GM23248 (cell line): ENCODE measurements at regions not wholly inside any gene's neighbourhood (a gene's known extent, or its start where the extent isn't known, plus 50 kb on each side); places are given as distances from the start of the nearest gene placed in this dataset.

Experiments used
- DNase-seq: peaks from one replicate; pipeline ENCODE4 v3.0.0-alpha.2; 2015
- H2AFZ ChIP-seq: fragments of 200-600 bp; sonication (generic); 2 replicates; pipeline ENCODE4 v1.6.1; 2016; ENCODE audit warnings: antibody characterized with exemption
- H3F3A ChIP-seq: fragments of 200-600 bp; sonication (generic); 2 replicates; pipeline ENCODE4 v1.6.1; 2016; ENCODE audit warnings: mild to moderate bottlenecking, antibody characterized with exemption, mixed run types; ENCODE audit not compliant: insufficient read depth
- H3K27ac ChIP-seq: fragments of 200-600 bp; sonication (generic); 2 replicates; pipeline ENCODE4 v1.5.1; 2016; ENCODE audit warnings: mild to moderate bottlenecking
- H3K27me3 ChIP-seq: fragments of 200-600 bp; sonication (generic); replicated peaks from 2 replicates; pipeline ENCODE4 v1.6.1; 2016; ENCODE audit warnings: mild to moderate bottlenecking; ENCODE audit not compliant: insufficient read depth
- H3K36me3 ChIP-seq: fragments of 200-600 bp; sonication (generic); 2 replicates; pipeline ENCODE4 v1.6.1; 2016; ENCODE audit warnings: low read depth, mild to moderate bottlenecking
- H3K4me1 ChIP-seq: fragments of 200-600 bp; sonication (generic); 2 replicates; pipeline ENCODE4 v1.6.1; 2016; ENCODE audit warnings: mild to moderate bottlenecking; ENCODE audit not compliant: insufficient read depth
- H3K4me2 ChIP-seq: fragments of 200-600 bp; sonication (generic); one replicate; pipeline ENCODE4 v1.6.1; 2016; ENCODE audit warnings: mild to moderate bottlenecking; ENCODE audit not compliant: unreplicated experiment
- H3K4me3 ChIP-seq: fragments of 200-600 bp; sonication (generic); 2 replicates; pipeline ENCODE4 v1.5.1; 2016; ENCODE audit warnings: mild to moderate bottlenecking
- H3K79me2 ChIP-seq: fragments of 200-600 bp; sonication (generic); 2 replicates; pipeline ENCODE4 v1.6.1; 2016; ENCODE audit warnings: mild to moderate bottlenecking; ENCODE audit not compliant: insufficient read depth
- H3K9ac ChIP-seq: fragments of 200-600 bp; sonication (generic); 2 replicates; pipeline ENCODE4 v1.6.1; 2016; ENCODE audit warnings: mild to moderate bottlenecking
- H3K9me2 ChIP-seq: fragments of 200-600 bp; sonication (generic); 2 replicates; pipeline ENCODE4 v1.6.1; 2016; ENCODE audit warnings: mixed run types, mild to moderate bottlenecking, moderate library complexity; ENCODE audit not compliant: insufficient read depth
- H3K9me3 ChIP-seq: fragments of 200-600 bp; sonication (generic); one replicate; pipeline ENCODE4 v1.6.1; 2017; ENCODE audit warnings: low read depth
- H4K20me1 ChIP-seq: fragments of 200-600 bp; sonication (generic); 2 replicates; pipeline ENCODE4 v1.6.0; 2016; ENCODE audit not compliant: insufficient read depth
- EZH2 ChIP-seq: fragments of 200-600 bp; sonication (generic); IDR thresholded peaks from 2 replicates; pipeline ENCODE4 v1.6.1; 2018; ENCODE audit warnings: antibody characterized with exemption, mild to moderate bottlenecking; ENCODE audit not compliant: insufficient read depth, poor library complexity, severe bottlenecking
- EZH2phosphoT487 ChIP-seq: fragments of 200-600 bp; sonication (generic); IDR thresholded peaks from 2 replicates; pipeline ENCODE4 v1.6.1; 2018; ENCODE audit warnings: antibody characterized with exemption, moderate library complexity, mild to moderate bottlenecking, low read depth; ENCODE audit not compliant: insufficient read depth
- WGBS, 2 experiments: methylation state at CpG; one replicate each; pipeline ENCODE4 v1.1.6; 2015 to 2017; ENCODE audit warnings: low lambda C conversion rate in 2 of 2, low coverage in 1 of 2; ENCODE audit errors: missing lambda C conversion rate in 2 of 2; 5-methylcytosine and 5-hydroxymethylcytosine counted together
- in situ Hi-C: fragments of 300-500 bp; cut with MboI; formaldehyde crosslinking; loops from 2 replicates; pipeline ENCODE4 v1.15.0; 2020

- H4K20me1 ChIP-seq, result no peaks in the 10 kb centered on the region
- H3K4me3 ChIP-seq, result no peak overlapping the region
- no peaks in the 10 kb centered on the region for H3K36me3 ChIP-seq
- no peaks in the 10 kb centered on the region for H3K9me3 ChIP-seq
- H3K9ac ChIP-seq, result no peak overlapping the region
- H3K4me1 ChIP-seq, result no peaks in the 10 kb centered on the region
- in situ Hi-C loops, result no loop called here
- H3F3A ChIP-seq, result no peaks in the 10 kb centered on the region
- H2AFZ ChIP-seq, result no peak overlapping the region
- no peak for DNase-seq
- H3K27ac ChIP-seq, result no peak overlapping the region
- WGBS, 2 experiments, result 27 to 41% methylated on average over 3 of the region's 3 CpGs
- H3K4me2 ChIP-seq, result no peak overlapping the region
- H3K27me3 ChIP-seq, result no peaks in the 10 kb centered on the region
- no peaks in the 10 kb centered on the region for H3K79me2 ChIP-seq
- no peaks in the 10 kb centered on the region for H3K9me2 ChIP-seq
- TF ChIP-seq EZH2, result no peak
- no peak for TF ChIP-seq EZH2phosphoT487
These were observed 731.6 kb downstream of the MATN1 start for GRCh38 chr1:29991815-29992214.

DNA sequence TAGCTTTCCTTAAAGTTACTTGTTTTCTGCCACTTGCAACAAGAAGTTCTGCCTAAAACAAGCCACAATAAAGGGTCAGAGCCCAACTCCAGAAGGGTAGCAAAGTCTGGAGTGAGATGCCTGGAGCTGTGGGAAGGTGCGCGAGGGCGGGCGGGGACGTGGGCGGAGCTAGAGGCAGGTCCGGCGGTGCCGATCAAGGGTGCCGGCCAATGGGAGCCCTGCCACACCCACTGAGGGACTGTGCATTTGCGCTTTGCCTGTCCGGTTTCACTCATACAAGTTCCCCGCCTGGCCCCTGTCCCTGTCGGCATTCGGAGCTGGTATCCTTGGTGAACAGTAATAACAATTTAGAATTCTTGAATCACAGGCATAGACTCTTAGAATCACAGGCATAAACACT lies 732.4 kb downstream of the MATN1 start:
- Histone ChIP-seq H2AFZ (no peak overlapping the region), H4K20me1 (no peaks in the 10 kb centered on the region), H3K9ac (no peak overlapping the region), H3K9me2 (no peaks in the 10 kb centered on the region), H3K4me2 (no peak overlapping the region), H3K4me3 (no peak overlapping the region), H3K27ac (no peak overlapping the region), H3K79me2 (no peaks in the 10 kb centered on the region), H3F3A (no peaks in the 10 kb centered on the region), H3K9me3 (no peaks in the 10 kb centered on the region), H3K4me1 (no peaks in the 10 kb centered on the region), H3K36me3 (no peaks in the 10 kb centered on the region), H3K27me3 (no peaks in the 10 kb centered on the region)
- in situ Hi-C loops, result no loop called here
- no peak for DNase-seq
- 44 to 48% methylated on average over 14 to 15 of the region's 15 CpGs for WGBS, 2 experiments
- TF ChIP-seq EZH2, result no peak
- TF ChIP-seq EZH2phosphoT487, result no peak

GRCh38 chr1:29990304-29990703 lies 733.1 kb downstream of the MATN1 start:
- no peak overlapping the region for H3K4me2 ChIP-seq
- H3K9me2 ChIP-seq, result no peaks in the 10 kb centered on the region
- no peaks in the 10 kb centered on the region for H3K9me3 ChIP-seq
- no peak for DNase-seq
- H4K20me1 ChIP-seq, result no peaks in the 10 kb centered on the region
- H3K4me1 ChIP-seq, result no peaks in the 10 kb centered on the region
- H3K27ac ChIP-seq, result no peak overlapping the region
- H3K9ac ChIP-seq, result no peak overlapping the region
- WGBS, 2 experiments, result 15 to 29% methylated on average over 8 of the region's 8 CpGs
- TF ChIP-seq EZH2phosphoT487 (no peak), EZH2 (no peak)
- no peaks in the 10 kb centered on the region for H3F3A ChIP-seq
- no peaks in the 10 kb centered on the region for H3K27me3 ChIP-seq
- in situ Hi-C loops, result no loop called here
- H3K4me3 ChIP-seq, result no peak overlapping the region
- H3K36me3 ChIP-seq, result no peaks in the 10 kb centered on the region
- no peaks in the 10 kb centered on the region for H3K79me2 ChIP-seq
- no peak overlapping the region for H2AFZ ChIP-seq

DNA sequence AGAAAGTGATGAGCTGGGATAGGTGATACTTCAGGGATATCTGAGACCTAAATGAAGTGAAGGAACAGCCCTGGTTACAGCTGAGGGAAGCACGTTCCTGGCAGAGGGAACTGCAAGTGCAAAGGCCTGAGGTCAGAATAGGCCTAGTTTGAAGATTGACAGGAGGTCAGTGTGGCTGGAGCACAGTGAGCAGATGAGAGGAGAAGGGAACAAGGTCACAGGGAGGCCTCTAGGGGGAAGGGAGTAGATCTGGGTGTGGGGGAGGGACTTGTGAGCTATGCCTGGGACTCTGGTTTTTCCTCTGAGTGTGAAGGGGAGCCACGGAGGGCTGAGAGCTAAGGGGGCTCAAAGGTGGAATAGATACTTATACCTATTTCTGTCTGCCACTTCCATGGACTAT lies 736.4 kb downstream of the MATN1 start:
- no peaks in the 10 kb centered on the region for H3F3A ChIP-seq
- WGBS, 2 experiments, result 8 to 10% methylated on average over 2 of the region's 2 CpGs
- in situ Hi-C loops, result no loop called here
- no peak for DNase-seq
- H3K36me3 ChIP-seq, result no peaks in the 10 kb centered on the region
- H3K9me3 ChIP-seq, result no peaks in the 10 kb centered on the region
- no peaks in the 10 kb centered on the region for H3K4me1 ChIP-seq
- H3K4me3 ChIP-seq, result no peak overlapping the region
- no peaks in the 10 kb centered on the region for H3K27me3 ChIP-seq
- no peak for TF ChIP-seq EZH2phosphoT487
- TF ChIP-seq EZH2, result no peak
- H3K79me2 ChIP-seq, result no peaks in the 10 kb centered on the region
- no peak overlapping the region for H3K4me2 ChIP-seq
- no peaks in the 10 kb centered on the region for H4K20me1 ChIP-seq
- no peak overlapping the region for H2AFZ ChIP-seq
- no peak overlapping the region for H3K27ac ChIP-seq
- H3K9ac ChIP-seq, result no peak overlapping the region
- no peaks in the 10 kb centered on the region for H3K9me2 ChIP-seq

- Histone ChIP-seq H4K20me1 (no peaks in the 10 kb centered on the region), H3K4me2 (no peak overlapping the region), H3K4me1 (no peaks in the 10 kb centered on the region), H3F3A (no peaks in the 10 kb centered on the region), H3K9ac (no peak overlapping the region), H3K36me3 (no peaks in the 10 kb centered on the region), H3K79me2 (no peaks in the 10 kb centered on the region), H3K4me3 (no peak overlapping the region), H3K9me2 (no peaks in the 10 kb centered on the region), H3K27me3 (no peaks in the 10 kb centered on the region), H3K27ac (no peak overlapping the region), H3K9me3 (no peaks in the 10 kb centered on the region), H2AFZ (no peak overlapping the region)
- TF ChIP-seq EZH2phosphoT487, result no peak
- no peak for TF ChIP-seq EZH2
- no peak for DNase-seq
- 33 to 37% methylated on average over 5 of the region's 5 CpGs for WGBS, 2 experiments
- in situ Hi-C loops, result no loop called here
These were observed 737.8 kb downstream of the MATN1 start for GRCh38 chr1:29985606-29985945.
